ENCODE measurements at regions not wholly inside any gene's neighbourhood (a gene's known extent, or its start where the extent isn't known, plus 50 kb on each side); places are given as distances from the start of the nearest gene placed in this dataset.

DNA sequence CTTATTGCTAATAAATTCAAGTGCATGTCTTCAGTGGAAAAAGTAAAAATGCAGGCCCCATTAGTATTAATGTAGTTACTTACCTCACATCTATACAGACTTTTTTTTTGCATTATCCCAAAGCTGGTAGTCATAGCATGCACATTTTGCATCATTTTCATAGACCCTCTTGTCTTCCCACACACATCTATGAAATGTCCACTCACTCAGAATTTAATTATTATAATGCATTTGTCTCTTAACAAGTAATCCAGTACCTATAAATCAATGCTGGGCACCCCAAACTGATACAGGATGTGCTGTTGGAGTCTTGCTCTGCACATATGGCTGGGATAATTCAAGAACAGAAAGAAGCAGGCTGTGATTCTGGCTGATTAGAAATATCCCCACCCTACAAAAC lies 370.4 kb upstream of the FAT3 start:
- DNase-seq, result no peak

- DNase-seq, result no peak
Observed at GRCh38 chr11:91851908-91852307, 372.7 kb upstream of the FAT3 start.

DNA sequence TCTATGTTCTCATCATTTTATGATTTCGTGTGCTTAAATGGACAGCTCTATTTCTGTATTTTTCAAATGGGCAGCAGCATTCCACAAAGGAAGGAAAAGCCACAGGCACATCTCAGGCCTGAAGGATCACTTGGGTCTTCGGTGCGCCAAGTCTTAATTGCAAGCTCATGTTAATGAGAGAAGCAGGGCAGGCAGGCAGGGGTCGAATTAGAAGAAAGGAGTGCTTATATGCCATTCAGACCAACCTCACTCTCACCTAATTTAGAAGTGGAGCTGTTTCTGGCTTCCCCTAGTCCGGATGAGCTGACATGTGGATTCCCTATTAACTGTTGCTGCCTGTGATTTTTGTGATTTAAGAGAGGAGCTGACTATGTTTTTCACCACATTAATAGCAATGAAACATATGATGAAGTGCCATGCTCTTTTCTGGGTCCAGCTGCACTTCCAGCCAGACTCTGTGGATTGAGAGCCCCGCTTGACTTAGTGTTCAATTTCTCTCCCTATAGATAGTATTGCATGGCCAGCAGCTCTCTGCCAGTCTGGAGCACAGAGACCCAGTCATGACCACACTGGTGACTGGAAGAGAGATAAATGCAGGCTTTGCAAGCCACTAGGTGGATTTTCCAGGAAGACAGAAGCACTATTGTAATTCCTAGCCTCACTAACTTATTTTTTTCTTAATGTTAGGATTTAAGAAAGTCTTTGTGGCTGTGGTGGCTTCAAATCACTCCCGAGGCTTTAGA lies 373.9 kb upstream of the FAT3 start:
- DNase-seq, result no peak

DNA sequence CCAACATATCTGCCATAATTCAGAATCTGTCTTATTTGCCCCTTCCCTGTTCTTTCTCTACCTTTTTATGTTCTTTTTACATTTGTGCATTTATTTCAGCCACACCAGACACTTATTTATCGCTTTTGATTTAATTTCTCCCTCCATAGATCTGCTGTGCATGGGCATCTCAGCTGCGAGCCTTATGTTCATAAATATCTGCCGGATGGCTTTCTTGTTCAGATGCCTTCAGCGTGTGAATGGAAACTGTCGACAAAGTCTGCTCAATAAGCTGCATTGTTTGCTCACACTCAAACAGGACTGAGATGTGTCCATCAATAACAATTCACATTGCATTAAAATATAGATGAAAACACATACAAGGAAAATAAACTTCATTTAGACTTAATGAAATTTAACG lies 374.6 kb upstream of the FAT3 start:
- DNase-seq, result no peak

- no peak for DNase-seq
Observed at GRCh38 chr11:91846649-91847048, 378.0 kb upstream of the FAT3 start.

- no peak for DNase-seq
Observed at GRCh38 chr11:91846002-91846401, 378.6 kb upstream of the FAT3 start.

- DNase-seq, result no peak
Observed at GRCh38 chr11:91840640-91841240, 383.9 kb upstream of the FAT3 start.

GRCh38 chr11:91837411-91838330 lies 386.9 kb upstream of the FAT3 start:
- no peak for DNase-seq

- DNase-seq, result no peak
Observed at GRCh38 chr11:91835051-91835560, 389.5 kb upstream of the FAT3 start.

DNA sequence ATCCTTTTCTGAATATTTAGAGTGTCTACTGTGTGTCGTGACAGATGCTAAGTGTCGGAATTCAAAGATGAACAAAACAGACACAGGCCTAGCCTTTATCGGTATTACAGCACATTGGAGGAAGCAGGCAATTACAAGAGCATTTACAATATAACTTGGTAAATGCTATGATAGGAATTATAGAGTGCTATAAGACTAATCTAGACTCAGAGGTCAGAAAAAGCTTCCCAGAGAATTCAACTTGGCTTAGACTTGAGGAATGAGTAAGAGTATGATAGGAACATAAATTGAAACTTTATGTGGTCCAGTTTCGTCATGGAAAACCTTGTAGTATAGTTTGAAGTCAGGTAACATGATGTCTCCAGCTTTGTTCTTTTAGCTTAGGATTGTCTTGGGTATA lies 395.7 kb upstream of the FAT3 start:
- no peak for DNase-seq

DNA sequence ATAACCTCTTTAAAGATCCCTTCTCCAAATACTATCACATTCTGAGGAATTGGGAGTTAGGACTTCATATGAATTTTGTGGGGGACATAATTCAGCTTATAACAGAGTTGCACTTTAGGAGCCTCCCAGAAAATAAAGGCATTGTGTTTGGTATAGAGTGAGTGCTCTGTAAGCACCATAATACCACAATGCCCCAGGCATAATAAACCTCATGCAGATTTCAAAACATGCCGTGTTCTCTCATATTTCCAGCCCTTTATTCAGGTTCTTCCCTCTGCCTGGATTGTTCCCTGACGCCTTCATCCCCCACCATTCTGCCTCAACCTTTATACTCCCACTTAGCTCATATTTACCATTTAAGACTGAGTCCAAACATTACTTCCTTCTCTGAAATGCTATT lies 398.8 kb upstream of the FAT3 start:
- no peak for DNase-seq

DNA sequence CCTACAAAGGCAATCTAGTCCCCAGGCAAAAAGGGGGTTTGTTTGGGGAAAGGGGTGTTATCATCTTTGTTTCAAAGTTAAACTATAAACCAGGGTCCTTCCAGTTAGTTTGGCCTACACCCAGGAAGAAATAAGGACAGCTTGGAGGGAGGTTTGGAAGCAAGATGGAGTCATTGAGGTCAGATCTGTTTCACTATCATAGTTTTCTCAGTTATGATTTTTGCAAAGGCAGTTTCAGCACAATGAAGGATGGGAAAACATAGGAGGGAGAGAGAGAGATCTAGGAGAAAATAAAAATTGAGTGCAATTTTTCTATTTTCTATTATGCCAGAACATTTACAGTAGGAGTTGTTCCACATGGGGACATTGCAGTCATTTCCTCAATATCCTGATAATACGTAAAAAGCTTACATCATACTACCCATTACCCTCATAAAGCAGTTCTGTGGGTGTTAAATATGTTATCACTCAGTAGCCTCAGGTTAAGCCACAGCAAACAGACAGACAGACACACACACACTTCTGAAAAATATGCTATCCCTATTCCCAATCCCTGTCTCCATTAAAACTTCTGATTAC lies 401.3 kb upstream of the FAT3 start:
- DNase-seq, result no peak

DNA sequence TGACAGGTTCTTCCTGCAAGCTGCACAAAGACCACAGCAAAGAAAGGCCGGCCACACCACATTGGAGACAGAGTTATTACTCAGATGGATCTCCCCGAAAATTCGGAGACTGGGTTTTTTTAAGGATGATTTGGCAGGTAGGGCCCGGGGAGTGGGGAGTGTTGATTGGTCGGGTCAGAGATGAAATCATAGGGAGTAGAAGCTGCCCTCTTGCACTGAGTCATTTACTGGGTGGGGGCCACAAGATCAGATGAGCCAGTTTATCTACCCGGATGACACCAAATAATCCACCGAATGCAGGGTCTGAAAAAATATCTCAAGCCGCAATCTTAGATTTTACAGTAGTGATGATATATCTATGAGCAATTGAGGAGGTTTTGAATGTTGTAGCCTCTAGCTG lies 401.8 kb upstream of the FAT3 start:
- DNase-seq, result no peak

DNA sequence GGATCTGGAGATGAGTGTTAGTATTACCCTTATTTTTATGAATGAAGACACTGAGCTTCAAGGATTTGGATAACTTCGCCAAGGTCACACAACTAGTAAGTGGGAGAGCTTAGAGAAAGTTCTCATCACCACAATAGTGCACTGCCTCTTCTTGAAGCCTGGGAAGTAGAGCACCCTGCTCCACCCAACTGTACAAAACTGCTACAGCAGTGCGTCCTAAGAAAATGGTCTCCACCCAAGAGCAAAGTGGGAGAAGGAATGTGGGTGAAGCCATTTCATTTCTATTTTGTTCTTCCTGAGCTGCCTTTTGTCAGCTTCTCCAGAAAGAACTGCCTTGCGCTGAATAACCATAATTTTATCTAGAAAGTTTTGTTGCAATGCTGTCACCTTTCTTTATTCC lies 403.9 kb upstream of the FAT3 start:
- DNase-seq, result no peak

DNA sequence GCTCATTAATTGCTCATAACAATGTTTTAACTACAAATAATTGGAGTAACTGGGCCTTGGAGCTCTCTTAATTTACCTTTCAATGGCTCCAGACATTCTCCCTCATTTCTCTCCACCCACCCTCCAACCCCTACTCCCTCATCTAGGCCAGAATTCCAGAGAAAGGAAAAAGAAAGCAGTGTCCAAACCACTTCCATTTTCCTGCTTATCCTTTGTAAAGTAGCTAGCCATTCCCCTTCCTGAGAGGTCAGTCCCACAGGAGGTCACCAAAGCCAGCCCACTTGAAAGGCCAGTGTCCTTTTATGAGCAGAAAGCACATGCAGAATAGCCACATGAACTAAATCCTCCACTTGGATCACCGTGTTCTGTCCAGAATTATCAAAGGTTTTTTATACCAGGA lies 404.8 kb upstream of the FAT3 start:
- DNase-seq, result no peak

DNA sequence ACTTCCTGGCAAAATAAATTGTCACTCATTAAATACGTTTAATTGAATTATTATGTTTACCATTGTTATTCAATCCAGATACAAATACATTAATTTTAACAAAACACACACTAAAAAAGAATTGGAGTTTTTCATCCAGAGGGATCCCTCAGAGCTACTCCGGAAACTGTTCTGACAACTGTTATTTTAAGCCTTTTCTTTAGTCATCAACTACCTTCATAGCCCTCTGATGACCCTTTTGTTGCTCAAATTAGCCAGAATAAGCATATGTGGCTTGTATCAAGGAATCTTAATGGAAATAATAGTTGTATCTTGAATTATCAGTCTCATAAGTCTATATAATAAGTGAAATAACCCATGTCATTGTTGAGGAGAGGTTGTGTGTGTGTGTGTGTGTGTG lies 405.4 kb upstream of the FAT3 start:
- no peak for DNase-seq

DNA sequence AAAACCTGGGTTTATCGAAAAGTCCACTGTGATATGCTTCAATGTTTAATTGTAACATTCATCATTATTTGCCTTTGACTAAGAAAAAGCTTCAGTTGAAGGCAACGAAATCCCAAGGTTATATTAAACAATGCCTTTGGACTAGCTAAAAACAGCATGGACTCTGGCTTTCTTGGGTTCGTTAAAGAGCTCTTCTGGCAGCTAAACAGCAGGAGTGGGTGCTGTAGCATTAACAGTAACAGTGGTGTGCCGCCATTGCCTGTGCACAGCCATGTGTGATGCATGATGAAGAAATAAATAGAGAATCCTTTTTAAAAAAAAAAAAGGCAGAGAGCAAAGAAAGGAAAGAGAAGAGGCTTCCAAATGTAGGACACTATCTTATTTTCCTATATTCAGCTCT lies 406.6 kb upstream of the FAT3 start:
- no peak for DNase-seq

- no peak for DNase-seq
Observed at GRCh38 chr11:91813263-91813662, 411.4 kb upstream of the FAT3 start.

- no peak for DNase-seq
Observed at GRCh38 chr11:91810871-91811270, 413.7 kb upstream of the FAT3 start.

GRCh38 chr11:91805293-91805692 lies 419.3 kb upstream of the FAT3 start:
- DNase-seq, result no peak

DNA sequence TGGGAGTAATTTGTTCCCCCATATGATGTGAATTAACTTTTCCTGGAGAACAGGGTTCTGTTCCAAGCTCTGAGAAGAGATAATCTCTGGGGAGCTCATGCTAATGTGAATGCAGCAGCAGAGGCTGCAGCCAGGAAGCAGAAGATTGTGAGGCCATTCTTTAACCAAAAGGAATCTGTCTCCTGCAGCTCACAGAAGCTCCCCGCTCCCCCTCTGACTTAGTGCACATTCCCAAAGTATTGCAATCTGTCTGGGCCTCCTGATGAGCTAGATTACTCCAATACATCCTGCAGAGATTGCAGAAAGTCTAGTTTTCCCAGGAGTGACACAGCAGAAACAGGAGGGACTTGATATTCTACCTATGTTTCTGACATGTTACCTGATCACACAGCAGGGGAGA lies 420.6 kb upstream of the FAT3 start:
- no peak for DNase-seq

DNA sequence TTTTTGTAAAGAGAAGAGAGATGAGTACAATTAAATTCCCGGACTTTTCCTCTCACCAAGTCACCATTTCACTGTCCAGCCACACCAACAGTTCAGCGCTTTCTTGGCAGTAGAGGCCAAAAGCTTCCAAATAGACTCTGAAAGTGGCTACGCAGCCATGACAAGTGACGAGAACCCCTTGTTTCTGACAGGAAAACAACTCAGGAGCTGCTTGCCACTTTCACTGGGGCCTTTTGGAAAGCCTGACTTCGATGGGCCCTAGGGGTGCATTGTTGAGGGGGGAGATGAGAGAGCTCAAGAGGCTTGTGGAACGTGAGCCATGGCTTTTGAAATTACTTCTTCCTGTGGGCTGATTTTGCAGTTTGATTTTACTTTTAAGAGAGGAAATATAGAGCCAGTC lies 422.1 kb upstream of the FAT3 start:
- DNase-seq, result no peak

DNA sequence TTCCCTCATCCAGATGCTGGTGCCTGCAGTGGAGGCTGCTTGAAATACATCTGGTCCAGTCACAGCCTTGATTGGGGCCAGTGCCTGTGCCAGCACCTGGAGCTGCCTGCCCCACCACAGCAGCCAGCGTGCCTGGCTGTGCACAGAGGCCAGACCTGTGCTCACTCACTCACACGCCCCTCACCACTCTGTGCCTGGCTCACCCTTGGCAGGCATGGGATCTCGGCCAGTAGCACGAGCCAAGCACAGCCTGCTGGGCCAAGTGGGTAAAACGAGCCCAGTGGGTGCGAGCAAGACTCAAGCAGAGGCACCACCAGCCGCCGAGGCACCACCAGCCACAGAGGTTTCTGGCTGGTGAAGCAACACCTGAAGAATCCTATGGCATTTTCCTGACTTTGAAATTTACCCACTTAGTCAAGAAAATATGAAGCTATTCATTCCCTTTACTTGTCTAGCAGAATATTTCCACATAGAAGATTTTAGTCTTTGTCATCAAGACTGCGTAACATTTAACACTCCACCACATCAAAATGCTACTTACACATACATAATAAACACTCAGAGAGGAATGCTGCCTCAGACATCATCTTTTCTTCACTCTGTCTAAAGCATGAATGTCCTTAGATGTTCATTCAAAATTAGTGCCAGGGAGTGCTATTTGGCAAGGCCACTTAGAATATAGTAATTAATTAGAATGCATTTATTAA lies 424.3 kb upstream of the FAT3 start:
- DNase-seq, result no peak
